SK-N-MC (cell line): ENCODE measurements at regions not wholly inside any gene's neighbourhood (a gene's known extent, or its start where the extent isn't known, plus 50 kb on each side); places are given as distances from the start of the nearest gene placed in this dataset.

Source experiments
- EZH2 ChIP-seq: fragments of 200-600 bp; sonication (generic); IDR thresholded peaks from one replicate; pipeline ENCODE4 v1.6.1; 2017; ENCODE audit warnings: antibody characterized with exemption
- POLR2AphosphoS5 ChIP-seq: IDR thresholded peaks from 2 replicates; pipeline ENCODE4 v1.6.1; 2012; ENCODE audit warnings: mild to moderate bottlenecking, low read depth, low read length, borderline replicate concordance

DNA sequence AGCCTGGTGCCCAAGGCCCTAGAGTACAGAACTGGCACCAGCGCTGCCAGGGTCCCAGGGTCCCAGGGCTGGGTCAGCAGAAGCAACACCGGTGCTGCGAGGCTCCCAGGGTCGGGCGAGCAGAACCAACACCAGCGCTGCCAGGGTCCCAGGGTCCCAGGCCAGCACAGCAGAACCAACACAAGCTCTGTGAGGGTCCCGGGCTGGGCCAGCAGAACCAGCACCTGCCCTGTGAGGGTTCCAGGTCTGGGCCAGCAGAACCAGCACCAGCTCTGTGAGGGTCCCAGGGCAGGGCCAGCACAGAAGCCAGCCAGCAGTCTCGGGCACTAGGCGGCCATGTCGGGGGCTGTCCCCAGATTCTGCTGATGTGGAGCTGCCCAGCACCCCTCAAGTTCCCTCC, 93.1 kb downstream of the GALR1 start:
- no peak for TF ChIP-seq EZH2
- TF ChIP-seq POLR2AphosphoS5, result no peak
